DND-41 (cell line): ENCODE measurements at regions not wholly inside any gene's neighbourhood (a gene's known extent, or its start where the extent isn't known, plus 50 kb on each side); places are given as distances from the start of the nearest gene placed in this dataset.

Experiments used
- EZH2 ChIP-seq: IDR thresholded peaks from 3 replicates; pipeline ENCODE4 v1.6.1; 2012; ENCODE audit warnings: borderline replicate concordance, low read depth, mild to moderate bottlenecking, moderate library complexity, low read length, inconsistent platforms; ENCODE audit not compliant: severe bottlenecking
- TF ChIP-seq, protein P1 (sequence below): IDR thresholded peaks from 2 replicates; pipeline ENCODE4 v1.5.1; 2012; ENCODE audit warnings: borderline replicate concordance, low read length, moderate library complexity, mild to moderate bottlenecking; ENCODE audit not compliant: poor library complexity, severe bottlenecking; ENCODE audit errors: extremely low read depth

DNA sequence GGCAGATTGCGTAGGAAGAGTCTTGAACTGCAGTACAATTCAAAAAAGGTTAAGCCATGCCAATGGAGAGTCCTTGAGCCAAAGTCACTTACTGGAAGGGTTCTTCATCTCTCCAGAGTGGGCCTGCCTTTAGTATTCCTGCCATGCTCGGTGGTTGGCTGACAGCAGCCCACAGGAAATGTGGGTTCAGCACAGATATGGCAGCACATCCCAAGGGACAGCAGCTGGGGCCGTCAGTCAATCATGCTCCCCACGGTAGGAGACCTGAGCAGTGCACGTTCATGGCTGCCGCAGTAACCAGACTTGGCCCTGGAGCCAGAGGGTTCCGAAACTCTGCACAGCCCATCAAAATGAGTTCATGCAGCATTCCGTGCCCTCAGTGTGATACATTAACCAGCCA lies 63.6 kb upstream of the SIRPA start:
- TF ChIP-seq, protein P1, sequence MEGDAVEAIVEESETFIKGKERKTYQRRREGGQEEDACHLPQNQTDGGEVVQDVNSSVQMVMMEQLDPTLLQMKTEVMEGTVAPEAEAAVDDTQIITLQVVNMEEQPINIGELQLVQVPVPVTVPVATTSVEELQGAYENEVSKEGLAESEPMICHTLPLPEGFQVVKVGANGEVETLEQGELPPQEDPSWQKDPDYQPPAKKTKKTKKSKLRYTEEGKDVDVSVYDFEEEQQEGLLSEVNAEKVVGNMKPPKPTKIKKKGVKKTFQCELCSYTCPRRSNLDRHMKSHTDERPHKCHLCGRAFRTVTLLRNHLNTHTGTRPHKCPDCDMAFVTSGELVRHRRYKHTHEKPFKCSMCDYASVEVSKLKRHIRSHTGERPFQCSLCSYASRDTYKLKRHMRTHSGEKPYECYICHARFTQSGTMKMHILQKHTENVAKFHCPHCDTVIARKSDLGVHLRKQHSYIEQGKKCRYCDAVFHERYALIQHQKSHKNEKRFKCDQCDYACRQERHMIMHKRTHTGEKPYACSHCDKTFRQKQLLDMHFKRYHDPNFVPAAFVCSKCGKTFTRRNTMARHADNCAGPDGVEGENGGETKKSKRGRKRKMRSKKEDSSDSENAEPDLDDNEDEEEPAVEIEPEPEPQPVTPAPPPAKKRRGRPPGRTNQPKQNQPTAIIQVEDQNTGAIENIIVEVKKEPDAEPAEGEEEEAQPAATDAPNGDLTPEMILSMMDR: no peak
- TF ChIP-seq EZH2: no peak
